GM10266 (cell line): ENCODE measurements at regions not wholly inside any gene's neighbourhood (a gene's known extent, or its start where the extent isn't known, plus 50 kb on each side); places are given as distances from the start of the nearest gene placed in this dataset.

ENCODE experiments used
- DNase-seq: peaks from one replicate; pipeline ENCODE4 v3.0.0; 2012; ENCODE audit errors: extremely low spot score
- CTCF ChIP-seq: IDR thresholded peaks from 2 replicates; pipeline ENCODE4 v1.5.1; 2012; ENCODE audit warnings: mild to moderate bottlenecking, low read depth; ENCODE audit not compliant: control insufficient read depth, insufficient read depth; ENCODE audit errors: missing control alignments

DNA sequence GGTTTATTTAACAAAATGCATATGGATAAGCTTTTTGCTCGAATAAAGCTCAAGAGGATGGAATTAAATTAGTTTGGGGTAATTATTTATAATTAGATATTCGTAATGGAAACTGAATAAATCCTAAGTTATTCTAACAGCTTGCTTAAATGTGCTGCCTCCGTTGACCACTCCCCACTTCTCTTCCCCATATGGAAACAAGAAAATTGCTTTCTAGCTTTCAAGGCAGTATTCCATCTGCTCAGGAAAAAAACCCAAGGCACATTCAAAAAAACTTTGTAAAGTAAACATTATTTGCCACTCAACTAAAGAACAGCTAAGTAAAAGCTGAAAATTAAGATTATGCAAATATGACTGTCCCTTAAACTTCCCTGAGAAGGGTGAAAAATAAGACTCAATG is 369.2 kb downstream of the HAO1 start:
- TF ChIP-seq CTCF: no peak
- no peak for DNase-seq

- DNase-seq: no peak
- no peak for TF ChIP-seq CTCF
Observed at GRCh38 chr20:7571521-7572055, 368.7 kb downstream of the HAO1 start.

DNA sequence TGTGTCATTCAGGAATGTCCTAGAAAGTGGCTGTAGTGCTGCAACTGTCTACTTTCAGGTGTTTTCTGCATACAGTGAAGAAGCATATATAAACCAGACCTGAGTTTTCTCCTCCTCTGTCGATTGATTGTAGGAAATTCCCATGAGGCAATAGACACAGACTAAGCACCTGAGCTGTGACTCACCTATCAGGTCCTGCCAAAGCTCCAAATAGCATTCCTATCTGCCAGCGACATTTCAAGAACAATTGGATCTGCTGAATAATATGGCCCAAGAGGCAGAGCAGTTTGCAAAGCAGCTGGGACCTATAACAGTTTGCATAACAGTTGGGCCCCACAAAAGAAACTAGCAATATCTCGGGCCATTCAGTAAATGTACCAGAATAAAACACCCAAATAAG is 360.4 kb downstream of the HAO1 start:
- no peak for DNase-seq
- TF ChIP-seq CTCF: no peak

- no peak for DNase-seq
Observed at GRCh38 chr20:7585126-7585679, 355.1 kb downstream of the HAO1 start.

DNA sequence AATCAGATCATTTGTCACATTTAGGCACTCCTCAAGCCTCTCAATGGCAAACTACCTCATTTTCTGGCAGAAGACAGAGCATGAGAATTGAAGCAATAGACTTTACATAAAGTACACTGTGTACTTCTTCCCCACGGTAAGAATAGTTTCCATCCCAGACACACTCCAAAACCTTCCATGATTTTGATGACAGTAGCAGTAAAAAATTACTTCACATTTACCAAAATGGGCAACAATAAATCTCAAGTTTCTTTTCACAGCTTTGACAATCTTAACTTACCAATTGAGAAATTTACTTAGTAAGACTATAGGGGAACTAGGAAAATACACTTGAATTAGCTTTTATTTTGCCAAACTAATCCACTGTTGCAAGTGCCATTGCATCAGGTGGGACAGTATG is 353.8 kb downstream of the HAO1 start:
- no peak for TF ChIP-seq CTCF
- no peak for DNase-seq

More at GRCh38 chr20:7585126-7585679, 355.1 kb downstream of the HAO1 start:
- TF ChIP-seq CTCF: no peak

- no peak for TF ChIP-seq CTCF
- DNase-seq: no peak
Observed at GRCh38 chr20:7589164-7589563, 351.1 kb downstream of the HAO1 start.

DNA sequence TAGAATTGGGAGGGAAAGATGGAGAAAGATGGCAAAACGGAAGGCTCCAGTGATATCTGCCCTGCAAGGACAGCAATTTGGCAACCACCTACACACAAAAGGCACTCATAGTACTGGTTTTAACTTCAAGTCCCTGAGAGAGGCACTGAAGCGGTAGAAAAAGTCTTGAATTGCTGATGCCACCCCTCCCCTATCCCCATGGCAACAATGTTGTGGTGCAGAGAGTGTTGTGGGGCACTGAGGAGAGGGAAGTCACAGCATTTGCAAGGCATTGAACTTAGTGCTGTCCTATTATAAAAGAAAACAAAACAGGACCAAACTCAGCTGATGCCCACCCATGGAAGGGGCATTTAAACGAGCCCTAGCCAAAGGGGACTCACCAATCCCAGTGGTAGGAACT is 343.7 kb downstream of the HAO1 start:
- DNase-seq: no peak
- no peak for TF ChIP-seq CTCF
